ENCODE measurements at regions not wholly inside any gene's neighbourhood (a gene's known extent, or its start where the extent isn't known, plus 50 kb on each side); places are given as distances from the start of the nearest gene placed in this dataset.

GRCh38 chr16:5454349-5454748, 356.8 kb upstream of the EEF2KMT start:
- DNase-seq (ENCODE audit: low read depth in 2 of 2): no peak

GRCh38 chr16:5451641-5452040, 354.0 kb upstream of the EEF2KMT start:
- no peak for DNase-seq (ENCODE audit: low read depth in 2 of 2)

GRCh38 chr16:5450409-5451104, 353.0 kb upstream of the EEF2KMT start:
- DNase-seq (ENCODE audit: low read depth in 2 of 2): no peak

- no peak for DNase-seq (ENCODE audit: low read depth in 2 of 2)
Measured at GRCh38 chr16:5449901-5450300, 352.3 kb upstream of the EEF2KMT start.

GRCh38 chr16:5448798-5449197, 351.2 kb upstream of the EEF2KMT start:
- DNase-seq (ENCODE audit: low read depth in 2 of 2): no peak

- no peak for DNase-seq (ENCODE audit: low read depth in 2 of 2)
Measured at GRCh38 chr16:5447734-5448133, 350.1 kb upstream of the EEF2KMT start.

GRCh38 chr16:5446623-5447240, 349.1 kb upstream of the EEF2KMT start:
- no peak for DNase-seq (ENCODE audit: low read depth in 2 of 2)

- DNase-seq (ENCODE audit: low read depth in 2 of 2): no peak
Measured at GRCh38 chr16:5444189-5444588, 346.6 kb upstream of the EEF2KMT start.

- no peak for DNase-seq (ENCODE audit: low read depth in 2 of 2)
Measured at GRCh38 chr16:5442986-5443385, 345.4 kb upstream of the EEF2KMT start.

- no peak for DNase-seq (ENCODE audit: low read depth in 2 of 2)
Measured at GRCh38 chr16:5442054-5442453, 344.5 kb upstream of the EEF2KMT start.

- DNase-seq (ENCODE audit: low read depth in 2 of 2): no peak
Measured at GRCh38 chr16:5438591-5438990, 341.0 kb upstream of the EEF2KMT start.

- no peak for DNase-seq (ENCODE audit: low read depth in 2 of 2)
Measured at GRCh38 chr16:5433587-5433986, 336.0 kb upstream of the EEF2KMT start.

- no peak for DNase-seq (ENCODE audit: low read depth in 2 of 2)
Measured at GRCh38 chr16:5432166-5432565, 334.6 kb upstream of the EEF2KMT start.

- DNase-seq (ENCODE audit: low read depth in 2 of 2): no peak
Measured at GRCh38 chr16:5430598-5430997, 333.0 kb upstream of the EEF2KMT start.

- DNase-seq (ENCODE audit: low read depth in 2 of 2): no peak
Measured at GRCh38 chr16:5428932-5429331, 331.3 kb upstream of the EEF2KMT start.

GRCh38 chr16:5427571-5427970, 330.0 kb upstream of the EEF2KMT start:
- DNase-seq (ENCODE audit: low read depth in 2 of 2): no peak

GRCh38 chr16:5422643-5423496, 325.3 kb upstream of the EEF2KMT start:
- no peak for DNase-seq (ENCODE audit: low read depth in 2 of 2)

- no peak for DNase-seq (ENCODE audit: low read depth in 2 of 2)
Measured at GRCh38 chr16:5422047-5422446, 324.5 kb upstream of the EEF2KMT start.

- no peak for DNase-seq (ENCODE audit: low read depth in 2 of 2)
Measured at GRCh38 chr16:5416013-5416412, 318.4 kb upstream of the EEF2KMT start.

- DNase-seq (ENCODE audit: low read depth in 2 of 2): no peak
Measured at GRCh38 chr16:5415123-5415522, 317.5 kb upstream of the EEF2KMT start.

- no peak for DNase-seq (ENCODE audit: low read depth in 2 of 2)
Measured at GRCh38 chr16:5412731-5413130, 315.1 kb upstream of the EEF2KMT start.

- DNase-seq (ENCODE audit: low read depth in 2 of 2): no peak
Measured at GRCh38 chr16:5398203-5398602, 300.6 kb upstream of the EEF2KMT start.

- no peak for DNase-seq (ENCODE audit: low read depth in 2 of 2)
Measured at GRCh38 chr16:5396880-5397279, 299.3 kb upstream of the EEF2KMT start.
